Fibroblast of lung (primary cell): ENCODE measurements at regions not wholly inside any gene's neighbourhood (a gene's known extent, or its start where the extent isn't known, plus 50 kb on each side); places are given as distances from the start of the nearest gene placed in this dataset.

Experiments used
- EZH2 ChIP-seq: IDR thresholded peaks from 2 replicates; pipeline ENCODE4 v1.5.1; 2012; ENCODE audit warnings: low read length, control low read depth, mild to moderate bottlenecking; ENCODE audit errors: missing control alignments
- TF ChIP-seq, protein P1 (sequence below), 2 donors: IDR thresholded peaks in 1 of 2; conservative IDR thresholded peaks in 1 of 2; 1 replicate in 1 of 2; 2 replicates in 1 of 2; pipeline ENCODE4 v1.5.1; 2011 to 2012; ENCODE audit warnings: low read length in 2 of 2, control low read depth in 1 of 2, inconsistent platforms in 1 of 2, low read depth in 1 of 2, mild to moderate bottlenecking in 1 of 2

DNA sequence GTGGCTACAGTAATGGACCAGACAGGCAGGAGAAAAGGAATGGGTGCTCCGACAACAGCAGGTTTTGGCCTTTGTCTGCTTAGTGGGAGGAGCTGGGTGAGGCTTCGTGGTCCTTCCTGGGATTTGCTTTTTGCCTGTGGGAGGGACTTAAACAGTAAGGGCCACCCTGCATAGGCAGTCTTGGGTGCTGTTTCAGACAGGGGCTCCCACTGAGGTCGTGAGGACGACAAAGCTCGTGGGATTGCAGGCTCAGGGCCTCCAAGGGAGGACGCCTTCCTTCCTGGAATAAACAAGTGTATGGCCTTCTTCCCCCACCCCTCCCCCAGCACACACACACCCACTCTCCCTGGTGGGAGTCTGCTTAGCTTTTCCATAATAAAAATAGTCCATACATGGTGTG lies 63.1 kb downstream of the FZD10 start:
- TF ChIP-seq, protein P1, sequence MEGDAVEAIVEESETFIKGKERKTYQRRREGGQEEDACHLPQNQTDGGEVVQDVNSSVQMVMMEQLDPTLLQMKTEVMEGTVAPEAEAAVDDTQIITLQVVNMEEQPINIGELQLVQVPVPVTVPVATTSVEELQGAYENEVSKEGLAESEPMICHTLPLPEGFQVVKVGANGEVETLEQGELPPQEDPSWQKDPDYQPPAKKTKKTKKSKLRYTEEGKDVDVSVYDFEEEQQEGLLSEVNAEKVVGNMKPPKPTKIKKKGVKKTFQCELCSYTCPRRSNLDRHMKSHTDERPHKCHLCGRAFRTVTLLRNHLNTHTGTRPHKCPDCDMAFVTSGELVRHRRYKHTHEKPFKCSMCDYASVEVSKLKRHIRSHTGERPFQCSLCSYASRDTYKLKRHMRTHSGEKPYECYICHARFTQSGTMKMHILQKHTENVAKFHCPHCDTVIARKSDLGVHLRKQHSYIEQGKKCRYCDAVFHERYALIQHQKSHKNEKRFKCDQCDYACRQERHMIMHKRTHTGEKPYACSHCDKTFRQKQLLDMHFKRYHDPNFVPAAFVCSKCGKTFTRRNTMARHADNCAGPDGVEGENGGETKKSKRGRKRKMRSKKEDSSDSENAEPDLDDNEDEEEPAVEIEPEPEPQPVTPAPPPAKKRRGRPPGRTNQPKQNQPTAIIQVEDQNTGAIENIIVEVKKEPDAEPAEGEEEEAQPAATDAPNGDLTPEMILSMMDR (conservative IDR thresholded peaks at IDR 0.05 in 1 of 2, IDR thresholded peaks at IDR 0.05 in 1 of 2; ENCODE audit: low read depth in 1 of 2, low read length in 2 of 2) = no peak
- TF ChIP-seq EZH2 = no peak
